Neural crest cell (in vitro differentiated cells): ENCODE measurements at regions not wholly inside any gene's neighbourhood (a gene's known extent, or its start where the extent isn't known, plus 50 kb on each side); places are given as distances from the start of the nearest gene placed in this dataset.

ENCODE experiments used
- DNase-seq: peaks from one replicate; pipeline ENCODE4 v3.0.0; 2021; ENCODE audit warnings: low read depth, mixed read lengths, low spot score
- H3K27ac Mint-ChIP-seq: one replicate; pipeline ENCODE4 v1.8.0; 2021; ENCODE audit warnings: mild to moderate bottlenecking, mixed read lengths; ENCODE audit not compliant: unreplicated experiment
- H3K27me3 Mint-ChIP-seq: 2 replicates; pipeline ENCODE4 v1.8.0; 2021; ENCODE audit warnings: low read depth, mild to moderate bottlenecking, mixed read lengths
- H3K36me3 Mint-ChIP-seq: 2 replicates; pipeline ENCODE4 v1.8.0; 2021; ENCODE audit warnings: low read depth, mild to moderate bottlenecking, mixed read lengths
- H3K4me1 Mint-ChIP-seq: 2 replicates; pipeline ENCODE4 v1.8.0; 2021; ENCODE audit warnings: mixed read lengths
- H3K4me3 Mint-ChIP-seq: one replicate; pipeline ENCODE4 v1.8.0; 2021; ENCODE audit warnings: mild to moderate bottlenecking, mixed read lengths
- H3K9me3 Mint-ChIP-seq: 2 replicates; pipeline ENCODE4 v1.8.0; 2021; ENCODE audit warnings: mixed read lengths
- CTCF ChIP-seq: fragments of 200-600 bp; sonication (generic); conservative IDR thresholded peaks from 2 replicates; pipeline ENCODE4 v1.5.0; 2021; ENCODE audit warnings: antibody characterized with exemption, mild to moderate bottlenecking

- Mint-ChIP-seq H3K27ac (no peak overlapping the region), H3K27me3 (no peaks in the 10 kb centered on the region), H3K36me3 (no peaks in the 10 kb centered on the region), H3K4me3 (no peak overlapping the region), H3K9me3 (peaks cover 6% of the 10 kb centered on the region), H3K4me1 (peaks cover 8% of the 10 kb centered on the region)
- no peak for DNase-seq
- TF ChIP-seq CTCF: no peak
Observed at GRCh38 chr12:73262788-73263381, 990.7 kb downstream of the TRHDE start.

GRCh38 chr12:73266206-73266605 lies 994.0 kb downstream of the TRHDE start:
- no peaks in the 10 kb centered on the region for H3K27me3 Mint-ChIP-seq
- no peak for DNase-seq
- no peak for TF ChIP-seq CTCF
- H3K27ac Mint-ChIP-seq: no peak overlapping the region
- H3K4me3 Mint-ChIP-seq: no peak overlapping the region
- peaks cover 8% of the 10 kb centered on the region for H3K4me1 Mint-ChIP-seq
- H3K9me3 Mint-ChIP-seq: peaks cover 7% of the 10 kb centered on the region
- peaks cover 3% of the 10 kb centered on the region for H3K36me3 Mint-ChIP-seq

- Mint-ChIP-seq H3K27me3 (no peaks in the 10 kb centered on the region), H3K4me1 (no peaks in the 10 kb centered on the region), H3K4me3 (no peak overlapping the region), H3K36me3 (no peaks in the 10 kb centered on the region), H3K9me3 (peaks cover 4% of the 10 kb centered on the region), H3K27ac (no peak overlapping the region)
- no peak for TF ChIP-seq CTCF
- no peak for DNase-seq
Observed at GRCh38 chr12:73274976-73275375, 1002.8 kb downstream of the TRHDE start.

GRCh38 chr12:73277971-73278370 lies 1005.8 kb downstream of the TRHDE start:
- no peak for DNase-seq
- no peak for TF ChIP-seq CTCF
- Mint-ChIP-seq H3K9me3 (no peaks in the 10 kb centered on the region), H3K27ac (no peak overlapping the region), H3K4me1 (no peaks in the 10 kb centered on the region), H3K36me3 (no peaks in the 10 kb centered on the region), H3K4me3 (no peak overlapping the region), H3K27me3 (no peaks in the 10 kb centered on the region)

- H3K36me3 Mint-ChIP-seq: no peaks in the 10 kb centered on the region
- TF ChIP-seq CTCF: no peak
- DNase-seq: no peak
- no peaks in the 10 kb centered on the region for H3K4me1 Mint-ChIP-seq
- no peak overlapping the region for H3K27ac Mint-ChIP-seq
- H3K27me3 Mint-ChIP-seq: no peaks in the 10 kb centered on the region
- no peak overlapping the region for H3K4me3 Mint-ChIP-seq
- no peaks in the 10 kb centered on the region for H3K9me3 Mint-ChIP-seq
Observed at GRCh38 chr12:73301530-73301929, 1029.4 kb downstream of the TRHDE start.
